ENCODE measurements at regions not wholly inside any gene's neighbourhood (a gene's known extent, or its start where the extent isn't known, plus 50 kb on each side); places are given as distances from the start of the nearest gene placed in this dataset.

DNA sequence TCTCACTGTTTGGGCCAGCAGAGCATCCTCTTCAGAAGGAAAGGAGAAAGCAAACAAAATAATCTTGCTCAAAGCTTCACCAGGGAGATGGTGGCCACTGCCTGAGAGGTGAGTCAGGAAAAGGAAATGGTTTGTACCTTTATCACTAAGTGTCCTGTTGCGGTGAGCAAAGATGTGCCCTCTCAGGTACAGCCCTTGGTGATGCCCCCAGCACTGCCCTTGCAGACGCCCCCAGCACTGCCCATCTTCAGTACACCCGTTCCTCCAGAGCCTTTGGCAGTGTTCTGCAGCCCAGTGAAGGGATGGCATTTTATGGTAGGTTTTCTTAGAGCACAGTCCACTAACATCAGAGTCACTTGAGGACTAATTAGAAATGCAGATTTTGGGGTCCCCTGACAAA is 92.3 kb downstream of the ZNF621 start:
- DNase-seq (ENCODE audit: low read depth, low spot score): no peak
- peaks cover 34% of the 10 kb centered on the region for H3K4me1 Mint-ChIP-seq
- H3K4me3 Mint-ChIP-seq: no peak overlapping the region
- H3K9me3 Mint-ChIP-seq: no peaks in the 10 kb centered on the region
- TF ChIP-seq, protein P1, sequence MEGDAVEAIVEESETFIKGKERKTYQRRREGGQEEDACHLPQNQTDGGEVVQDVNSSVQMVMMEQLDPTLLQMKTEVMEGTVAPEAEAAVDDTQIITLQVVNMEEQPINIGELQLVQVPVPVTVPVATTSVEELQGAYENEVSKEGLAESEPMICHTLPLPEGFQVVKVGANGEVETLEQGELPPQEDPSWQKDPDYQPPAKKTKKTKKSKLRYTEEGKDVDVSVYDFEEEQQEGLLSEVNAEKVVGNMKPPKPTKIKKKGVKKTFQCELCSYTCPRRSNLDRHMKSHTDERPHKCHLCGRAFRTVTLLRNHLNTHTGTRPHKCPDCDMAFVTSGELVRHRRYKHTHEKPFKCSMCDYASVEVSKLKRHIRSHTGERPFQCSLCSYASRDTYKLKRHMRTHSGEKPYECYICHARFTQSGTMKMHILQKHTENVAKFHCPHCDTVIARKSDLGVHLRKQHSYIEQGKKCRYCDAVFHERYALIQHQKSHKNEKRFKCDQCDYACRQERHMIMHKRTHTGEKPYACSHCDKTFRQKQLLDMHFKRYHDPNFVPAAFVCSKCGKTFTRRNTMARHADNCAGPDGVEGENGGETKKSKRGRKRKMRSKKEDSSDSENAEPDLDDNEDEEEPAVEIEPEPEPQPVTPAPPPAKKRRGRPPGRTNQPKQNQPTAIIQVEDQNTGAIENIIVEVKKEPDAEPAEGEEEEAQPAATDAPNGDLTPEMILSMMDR (conservative IDR thresholded peaks at IDR 0.05): no peak
- H3K36me3 Mint-ChIP-seq (ENCODE audit: low read depth): no peaks in the 10 kb centered on the region
- H3K27ac Mint-ChIP-seq (ENCODE audit: unreplicated experiment): no peak overlapping the region
- H3K27me3 Mint-ChIP-seq (ENCODE audit: low read depth): no peaks in the 10 kb centered on the region

GRCh38 chr3:40618158-40618557 is 93.4 kb downstream of the ZNF621 start:
- TF ChIP-seq, protein P1 (conservative IDR thresholded peaks at IDR 0.05): no peak
- Mint-ChIP-seq H3K4me1 (peaks cover 27% of the 10 kb centered on the region), H3K36me3 (ENCODE audit: low read depth) (no peaks in the 10 kb centered on the region), H3K4me3 (no peak overlapping the region), H3K9me3 (peaks cover 5% of the 10 kb centered on the region), H3K27me3 (ENCODE audit: low read depth) (no peaks in the 10 kb centered on the region), H3K27ac (ENCODE audit: unreplicated experiment) (no peak overlapping the region)
- no peak for DNase-seq (ENCODE audit: low read depth, low spot score)

DNA sequence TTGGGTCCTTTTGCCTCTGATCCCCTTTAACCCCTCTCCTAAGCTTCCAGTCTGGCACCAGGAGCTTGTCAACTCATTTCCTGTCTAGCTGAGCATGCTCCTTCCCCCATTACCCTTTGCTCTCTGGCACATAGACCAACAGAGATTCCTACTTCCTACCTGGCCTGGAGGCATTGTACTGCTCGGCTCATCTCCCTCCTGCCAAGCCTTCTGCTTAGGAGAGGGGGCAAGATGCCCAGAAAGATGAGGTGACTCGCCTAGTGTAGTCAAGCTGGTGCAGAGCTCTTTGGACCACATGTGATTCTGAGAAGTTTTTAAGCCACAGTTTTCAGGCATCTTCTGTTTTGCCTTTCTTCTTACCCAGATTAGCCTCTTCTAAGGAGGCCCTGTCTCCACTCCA is 95.4 kb downstream of the ZNF621 start:
- DNase-seq (ENCODE audit: low read depth, low spot score): no peak
- Mint-ChIP-seq H3K36me3 (ENCODE audit: low read depth) (no peaks in the 10 kb centered on the region), H3K4me1 (peaks cover 18% of the 10 kb centered on the region)

DNA sequence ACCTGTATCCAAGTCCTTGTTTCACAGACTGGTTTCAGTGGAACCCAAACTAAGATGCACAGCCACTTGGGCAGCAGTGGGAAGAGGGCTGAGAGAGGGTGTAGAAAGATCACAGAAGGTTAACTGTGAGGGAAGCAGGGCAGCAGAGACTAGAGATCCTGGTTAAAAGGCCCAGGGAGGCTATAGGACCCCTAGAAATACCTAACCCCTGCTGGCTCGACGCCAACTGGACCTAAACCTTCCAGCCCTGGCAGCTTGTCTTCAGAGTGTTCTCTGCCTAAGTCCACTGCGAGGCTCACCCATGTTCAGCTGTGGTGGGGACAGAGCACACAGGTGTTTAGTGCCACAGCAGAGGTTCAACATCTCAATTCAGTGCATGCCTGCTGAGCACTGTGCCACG is 96.5 kb downstream of the ZNF621 start:
- H3K4me3 Mint-ChIP-seq: no peak overlapping the region
- H3K4me1 Mint-ChIP-seq: peaks cover 8% of the 10 kb centered on the region
- TF ChIP-seq, protein P1 (conservative IDR thresholded peaks at IDR 0.05): no peak

More for the DNA sequence above, 95.4 kb downstream of the ZNF621 start:
- no peak overlapping the region for H3K27ac Mint-ChIP-seq (ENCODE audit: unreplicated experiment)
- no peak overlapping the region for H3K4me3 Mint-ChIP-seq
- TF ChIP-seq, protein P1 (conservative IDR thresholded peaks at IDR 0.05): no peak
- H3K27me3 Mint-ChIP-seq (ENCODE audit: low read depth): no peaks in the 10 kb centered on the region
- peaks cover 5% of the 10 kb centered on the region for H3K9me3 Mint-ChIP-seq

DNA sequence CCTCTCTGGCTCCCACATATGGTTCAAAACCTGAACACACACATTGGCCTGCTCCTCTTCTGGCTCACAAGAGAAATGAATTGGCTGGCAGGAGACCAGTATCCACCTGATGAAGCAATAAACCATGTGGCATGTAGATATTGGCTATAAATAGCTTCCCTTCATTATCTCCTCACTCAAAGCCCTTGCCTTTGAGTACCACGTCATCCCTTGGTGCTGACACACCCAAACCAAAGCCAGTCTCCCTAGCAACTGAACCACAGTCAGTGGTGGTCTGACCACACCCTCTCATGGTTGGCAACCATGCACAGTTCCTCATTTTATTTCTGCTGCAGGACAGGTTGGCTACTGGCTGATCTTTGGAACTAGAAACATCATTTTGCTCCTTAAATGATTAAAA is 98.8 kb downstream of the ZNF621 start:
- Mint-ChIP-seq H3K9me3 (peaks cover 11% of the 10 kb centered on the region), H3K4me3 (no peak overlapping the region), H3K36me3 (ENCODE audit: low read depth) (peaks cover 1% of the 10 kb centered on the region), H3K4me1 (no peaks in the 10 kb centered on the region), H3K27me3 (ENCODE audit: low read depth) (no peaks in the 10 kb centered on the region), H3K27ac (ENCODE audit: unreplicated experiment) (no peak overlapping the region)
- TF ChIP-seq, protein P1 (conservative IDR thresholded peaks at IDR 0.05): no peak
- DNase-seq (ENCODE audit: low read depth, low spot score): no peak

More for the DNA sequence above, 96.5 kb downstream of the ZNF621 start:
- DNase-seq (ENCODE audit: low read depth, low spot score): no peak
- no peaks in the 10 kb centered on the region for H3K27me3 Mint-ChIP-seq (ENCODE audit: low read depth)
- H3K9me3 Mint-ChIP-seq: peaks cover 9% of the 10 kb centered on the region
- H3K36me3 Mint-ChIP-seq (ENCODE audit: low read depth): no peaks in the 10 kb centered on the region
- H3K27ac Mint-ChIP-seq (ENCODE audit: unreplicated experiment): no peak overlapping the region

All from neural crest cell (in vitro differentiated cells).